ENCODE measurements at regions not wholly inside any gene's neighbourhood (a gene's known extent, or its start where the extent isn't known, plus 50 kb on each side); places are given as distances from the start of the nearest gene placed in this dataset.

- DNase-seq, result no peak
- Histone ChIP-seq H3K27me3 (no peaks in the 10 kb centered on the region), H3K36me3 (no peaks in the 10 kb centered on the region), H3K9me3 (no peaks in the 10 kb centered on the region), H3K4me1 (no peaks in the 10 kb centered on the region), H3K4me3 (no peak overlapping the region), H3K27ac (no peak overlapping the region), H3K9ac (ENCODE audit: low read depth in 2 of 2, low read length in 2 of 2) (no peak overlapping the region)
- intact Hi-C loops (cut with DNase I), result no loop called here
- TF ChIP-seq CTCF (IDR thresholded peaks at IDR 0.05), result no peak
These were observed 70.5 kb upstream of the SESN3 start for GRCh38 chr11:95301474-95301873.

- intact Hi-C loops (cut with DNase I), result no loop called here
- H3K9ac ChIP-seq (ENCODE audit: low read depth in 2 of 2, low read length in 2 of 2), result no peak overlapping the region
- H3K36me3 ChIP-seq, result no peaks in the 10 kb centered on the region
- no peak for TF ChIP-seq CTCF (IDR thresholded peaks at IDR 0.05)
- no peak overlapping the region for H3K4me3 ChIP-seq
- H3K4me1 ChIP-seq, result peaks cover 9% of the 10 kb centered on the region
- H3K27me3 ChIP-seq, result no peaks in the 10 kb centered on the region
- no peak for DNase-seq
- H3K27ac ChIP-seq, result no peak overlapping the region
- H3K9me3 ChIP-seq, result no peaks in the 10 kb centered on the region
These were observed 68.2 kb upstream of the SESN3 start for GRCh38 chr11:95299078-95299679.

GRCh38 chr11:95297680-95298452 is 66.9 kb upstream of the SESN3 start:
- no peaks in the 10 kb centered on the region for H3K27me3 ChIP-seq
- H3K36me3 ChIP-seq, result no peaks in the 10 kb centered on the region
- no peak overlapping the region for H3K4me3 ChIP-seq
- H3K9ac ChIP-seq (ENCODE audit: low read depth in 2 of 2, low read length in 2 of 2), result no peak overlapping the region
- no peak for TF ChIP-seq CTCF (IDR thresholded peaks at IDR 0.05)
- no peak for DNase-seq
- peaks cover 9% of the 10 kb centered on the region for H3K4me1 ChIP-seq
- H3K9me3 ChIP-seq, result no peaks in the 10 kb centered on the region
- no peak overlapping the region for H3K27ac ChIP-seq
- intact Hi-C loops (cut with DNase I), result no loop called here

- intact Hi-C loops (cut with DNase I), result no loop called here
- Histone ChIP-seq H3K9me3 (no peaks in the 10 kb centered on the region), H3K27me3 (no peaks in the 10 kb centered on the region), H3K4me1 (peaks cover 9% of the 10 kb centered on the region), H3K27ac (no peak overlapping the region), H3K9ac (ENCODE audit: low read depth in 2 of 2, low read length in 2 of 2) (no peak overlapping the region), H3K36me3 (no peaks in the 10 kb centered on the region), H3K4me3 (no peak overlapping the region)
- DNase-seq, result no peak
- no peak for TF ChIP-seq CTCF (IDR thresholded peaks at IDR 0.05)
These were observed 65.6 kb upstream of the SESN3 start for GRCh38 chr11:95296621-95297025.

GRCh38 chr11:95296165-95296564 is 65.2 kb upstream of the SESN3 start:
- H3K27ac ChIP-seq, result no peak overlapping the region
- H3K36me3 ChIP-seq, result no peaks in the 10 kb centered on the region
- intact Hi-C loops (cut with DNase I), result no loop called here
- no peak for TF ChIP-seq CTCF (IDR thresholded peaks at IDR 0.05)
- no peaks in the 10 kb centered on the region for H3K27me3 ChIP-seq
- H3K4me1 ChIP-seq, result peaks cover 9% of the 10 kb centered on the region
- no peak for DNase-seq
- no peaks in the 10 kb centered on the region for H3K9me3 ChIP-seq
- no peak overlapping the region for H3K4me3 ChIP-seq
- no peak overlapping the region for H3K9ac ChIP-seq (ENCODE audit: low read depth in 2 of 2, low read length in 2 of 2)

Data from colonic mucosa (tissue), 4 donors.